ENCODE measurements at regions not wholly inside any gene's neighbourhood (a gene's known extent, or its start where the extent isn't known, plus 50 kb on each side); places are given as distances from the start of the nearest gene placed in this dataset.
A peak's percentile ranks its signal among the peaks of the same experiment; 100 is the strongest.

DNA sequence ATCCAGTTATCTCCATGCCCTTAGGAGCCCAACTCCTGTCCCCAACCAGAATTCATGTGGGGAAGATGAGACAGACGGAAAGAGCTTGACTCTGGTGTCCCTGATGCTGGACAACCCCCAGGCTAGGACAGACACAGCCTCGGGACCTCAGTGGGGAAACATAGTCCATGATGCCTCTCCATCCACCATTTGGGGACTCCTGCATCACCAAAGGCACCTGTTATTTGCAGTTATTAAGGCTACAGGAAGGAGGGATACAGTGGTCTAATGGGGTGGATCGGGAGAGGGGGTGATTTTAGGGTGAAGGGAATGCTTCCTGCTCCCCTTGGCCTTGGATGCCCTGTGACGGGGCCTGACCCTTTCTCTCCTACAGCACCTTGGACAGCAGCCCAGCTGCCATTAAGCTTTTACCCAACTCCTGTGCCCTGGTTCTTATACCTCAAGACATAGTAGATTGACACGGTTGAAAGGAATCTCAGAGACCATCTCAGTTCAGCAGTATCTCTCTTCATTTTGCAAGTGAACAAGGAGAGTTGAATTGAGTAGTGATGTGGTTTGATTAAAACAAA, 111.6 kb downstream of the MATN1 start:
- TF ChIP-seq POLR2AphosphoS5 (IDR thresholded peaks at IDR 0.05; ENCODE audit: low read depth, low read length) (no peak), TAF1 (IDR thresholded peaks at IDR 0.05; ENCODE audit: borderline replicate concordance, insufficient read depth, low read length) (no peak), SIN3A (IDR thresholded peaks at IDR 0.05; ENCODE audit: borderline replicate concordance, insufficient read depth, low read length) (no peak)
- TF ChIP-seq, protein P1, sequence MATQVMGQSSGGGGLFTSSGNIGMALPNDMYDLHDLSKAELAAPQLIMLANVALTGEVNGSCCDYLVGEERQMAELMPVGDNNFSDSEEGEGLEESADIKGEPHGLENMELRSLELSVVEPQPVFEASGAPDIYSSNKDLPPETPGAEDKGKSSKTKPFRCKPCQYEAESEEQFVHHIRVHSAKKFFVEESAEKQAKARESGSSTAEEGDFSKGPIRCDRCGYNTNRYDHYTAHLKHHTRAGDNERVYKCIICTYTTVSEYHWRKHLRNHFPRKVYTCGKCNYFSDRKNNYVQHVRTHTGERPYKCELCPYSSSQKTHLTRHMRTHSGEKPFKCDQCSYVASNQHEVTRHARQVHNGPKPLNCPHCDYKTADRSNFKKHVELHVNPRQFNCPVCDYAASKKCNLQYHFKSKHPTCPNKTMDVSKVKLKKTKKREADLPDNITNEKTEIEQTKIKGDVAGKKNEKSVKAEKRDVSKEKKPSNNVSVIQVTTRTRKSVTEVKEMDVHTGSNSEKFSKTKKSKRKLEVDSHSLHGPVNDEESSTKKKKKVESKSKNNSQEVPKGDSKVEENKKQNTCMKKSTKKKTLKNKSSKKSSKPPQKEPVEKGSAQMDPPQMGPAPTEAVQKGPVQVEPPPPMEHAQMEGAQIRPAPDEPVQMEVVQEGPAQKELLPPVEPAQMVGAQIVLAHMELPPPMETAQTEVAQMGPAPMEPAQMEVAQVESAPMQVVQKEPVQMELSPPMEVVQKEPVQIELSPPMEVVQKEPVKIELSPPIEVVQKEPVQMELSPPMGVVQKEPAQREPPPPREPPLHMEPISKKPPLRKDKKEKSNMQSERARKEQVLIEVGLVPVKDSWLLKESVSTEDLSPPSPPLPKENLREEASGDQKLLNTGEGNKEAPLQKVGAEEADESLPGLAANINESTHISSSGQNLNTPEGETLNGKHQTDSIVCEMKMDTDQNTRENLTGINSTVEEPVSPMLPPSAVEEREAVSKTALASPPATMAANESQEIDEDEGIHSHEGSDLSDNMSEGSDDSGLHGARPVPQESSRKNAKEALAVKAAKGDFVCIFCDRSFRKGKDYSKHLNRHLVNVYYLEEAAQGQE (IDR thresholded peaks at IDR 0.05; ENCODE audit: insufficient read depth in 1 of 2, low read depth in 2 of 2, low read length in 2 of 2): peak; percentile 84 to 94

Data from PFSK-1 (cell line).